Nephron progenitor cell (in vitro differentiated cells): ENCODE measurements at regions not wholly inside any gene's neighbourhood (a gene's known extent, or its start where the extent isn't known, plus 50 kb on each side); places are given as distances from the start of the nearest gene placed in this dataset.

Experiments
- DNase-seq: peaks from one replicate; pipeline ENCODE4 v3.0.0; 2021
- H3K27ac Mint-ChIP-seq: 2 replicates; pipeline ENCODE4 v1.8.0; 2021; ENCODE audit warnings: mild to moderate bottlenecking, moderate library complexity, mixed read lengths
- H3K27me3 Mint-ChIP-seq: 2 replicates; pipeline ENCODE4 v1.8.0; 2021; ENCODE audit warnings: mild to moderate bottlenecking, low read depth, mixed read lengths; ENCODE audit not compliant: poor library complexity
- H3K36me3 Mint-ChIP-seq: 2 replicates; pipeline ENCODE4 v1.8.0; 2021; ENCODE audit warnings: low read depth, mixed read lengths
- H3K4me1 Mint-ChIP-seq: 2 replicates; pipeline ENCODE4 v1.8.0; 2021; ENCODE audit warnings: mixed read lengths
- H3K4me3 Mint-ChIP-seq: 2 replicates; pipeline ENCODE4 v1.8.0; 2021; ENCODE audit warnings: mild to moderate bottlenecking, moderate library complexity, mixed read lengths
- H3K9me3 Mint-ChIP-seq: 2 replicates; pipeline ENCODE4 v1.8.0; 2021; ENCODE audit warnings: mild to moderate bottlenecking, moderate library complexity, mixed read lengths
- TF ChIP-seq, protein P1 (sequence below): fragments of 200-600 bp; sonication (generic); IDR thresholded peaks from 2 replicates; pipeline ENCODE4 v1.5.0; 2021; ENCODE audit warnings: antibody characterized with exemption

DNA sequence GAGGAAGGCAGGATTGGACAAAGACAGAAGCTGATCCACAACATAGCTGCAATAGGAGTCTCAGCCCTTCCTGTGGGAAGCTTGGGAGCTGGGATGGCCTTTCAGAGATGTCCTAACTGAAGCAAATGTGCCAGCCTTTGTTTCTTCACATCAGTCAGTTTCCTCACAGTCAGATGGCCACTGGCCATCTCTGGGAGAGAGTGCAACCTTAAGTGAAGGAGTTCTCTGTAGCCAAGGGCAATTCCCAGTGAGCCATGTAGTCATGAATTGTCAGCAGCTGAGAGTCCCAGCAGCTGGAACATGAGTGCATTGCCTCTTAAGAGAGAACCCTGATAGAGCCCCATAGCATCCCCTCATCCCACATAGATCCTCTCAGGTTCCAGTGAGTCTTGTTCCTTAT, 89.1 kb upstream of the LIFR start:
- Mint-ChIP-seq H3K27ac (no peak overlapping the region), H3K4me3 (no peak overlapping the region), H3K27me3 (peaks cover 3% of the 10 kb centered on the region), H3K36me3 (no peaks in the 10 kb centered on the region), H3K9me3 (peaks cover 4% of the 10 kb centered on the region), H3K4me1 (peaks cover 41% of the 10 kb centered on the region)
- no peak for DNase-seq
- TF ChIP-seq, protein P1, sequence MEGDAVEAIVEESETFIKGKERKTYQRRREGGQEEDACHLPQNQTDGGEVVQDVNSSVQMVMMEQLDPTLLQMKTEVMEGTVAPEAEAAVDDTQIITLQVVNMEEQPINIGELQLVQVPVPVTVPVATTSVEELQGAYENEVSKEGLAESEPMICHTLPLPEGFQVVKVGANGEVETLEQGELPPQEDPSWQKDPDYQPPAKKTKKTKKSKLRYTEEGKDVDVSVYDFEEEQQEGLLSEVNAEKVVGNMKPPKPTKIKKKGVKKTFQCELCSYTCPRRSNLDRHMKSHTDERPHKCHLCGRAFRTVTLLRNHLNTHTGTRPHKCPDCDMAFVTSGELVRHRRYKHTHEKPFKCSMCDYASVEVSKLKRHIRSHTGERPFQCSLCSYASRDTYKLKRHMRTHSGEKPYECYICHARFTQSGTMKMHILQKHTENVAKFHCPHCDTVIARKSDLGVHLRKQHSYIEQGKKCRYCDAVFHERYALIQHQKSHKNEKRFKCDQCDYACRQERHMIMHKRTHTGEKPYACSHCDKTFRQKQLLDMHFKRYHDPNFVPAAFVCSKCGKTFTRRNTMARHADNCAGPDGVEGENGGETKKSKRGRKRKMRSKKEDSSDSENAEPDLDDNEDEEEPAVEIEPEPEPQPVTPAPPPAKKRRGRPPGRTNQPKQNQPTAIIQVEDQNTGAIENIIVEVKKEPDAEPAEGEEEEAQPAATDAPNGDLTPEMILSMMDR, result no peak

DNA sequence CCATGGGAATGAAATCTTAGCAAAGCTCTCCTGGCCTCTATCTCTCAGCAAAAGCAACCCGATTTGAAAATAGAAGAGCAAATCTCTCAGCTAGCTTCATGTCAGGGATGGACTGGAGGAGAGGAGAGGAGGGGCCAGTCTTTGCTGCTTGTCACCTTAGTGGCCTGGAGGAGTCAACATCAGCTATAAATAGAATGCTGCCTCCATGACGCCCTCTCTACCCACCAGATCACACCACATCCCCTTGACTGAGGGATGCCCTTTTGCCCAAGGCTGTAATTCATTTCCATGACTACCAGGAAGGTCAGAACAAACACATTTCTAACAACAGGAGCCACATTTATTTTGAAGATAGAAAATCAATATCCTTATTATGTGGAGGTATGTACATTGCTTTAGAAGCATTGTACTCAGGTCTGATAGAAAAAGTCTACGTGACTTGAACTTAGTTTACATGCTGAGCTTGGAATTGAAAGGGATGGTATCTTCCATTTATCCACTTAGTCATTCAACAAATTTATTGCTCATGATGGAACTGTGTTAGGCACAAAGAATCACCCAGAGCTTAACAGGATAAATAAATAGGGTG, 92.4 kb upstream of the LIFR start:
- peaks cover 30% of the 10 kb centered on the region for H3K4me1 Mint-ChIP-seq
- no peak for DNase-seq
- peaks cover 3% of the 10 kb centered on the region for H3K27me3 Mint-ChIP-seq
- TF ChIP-seq, protein P1, result no peak
- H3K36me3 Mint-ChIP-seq, result no peaks in the 10 kb centered on the region
- no peak overlapping the region for H3K4me3 Mint-ChIP-seq
- H3K27ac Mint-ChIP-seq, result no peak overlapping the region
- peaks cover 4% of the 10 kb centered on the region for H3K9me3 Mint-ChIP-seq

DNA sequence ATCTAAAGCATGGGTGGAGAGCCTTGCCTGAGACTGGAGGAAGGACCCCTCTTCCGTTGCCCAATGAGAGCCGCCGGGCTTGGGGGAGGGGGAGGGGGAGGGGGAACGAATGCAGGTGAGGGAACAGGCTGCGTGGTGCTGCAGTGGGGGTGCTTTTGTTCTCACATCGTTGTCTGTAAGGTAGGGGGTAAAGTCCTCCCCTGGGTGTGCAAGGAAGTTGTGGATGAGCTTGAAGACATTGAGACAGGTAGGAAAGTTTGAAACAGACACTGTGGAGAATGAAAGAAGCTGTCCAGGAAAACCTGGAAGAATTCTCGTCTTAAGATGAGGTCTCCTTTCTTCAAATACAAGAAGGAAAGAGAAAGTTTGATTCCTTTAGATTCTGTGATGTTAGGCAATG, 94.1 kb upstream of the LIFR start:
- no peaks in the 10 kb centered on the region for H3K9me3 Mint-ChIP-seq
- H3K27me3 Mint-ChIP-seq, result peaks cover 3% of the 10 kb centered on the region
- TF ChIP-seq, protein P1, result no peak
- peak overlapping the region; percentile 52 for H3K27ac Mint-ChIP-seq
- H3K4me3 Mint-ChIP-seq, result peak overlapping the region; percentile 11
- H3K36me3 Mint-ChIP-seq, result no peaks in the 10 kb centered on the region
- no peak for DNase-seq
- peaks cover 35% of the 10 kb centered on the region for H3K4me1 Mint-ChIP-seq

DNA sequence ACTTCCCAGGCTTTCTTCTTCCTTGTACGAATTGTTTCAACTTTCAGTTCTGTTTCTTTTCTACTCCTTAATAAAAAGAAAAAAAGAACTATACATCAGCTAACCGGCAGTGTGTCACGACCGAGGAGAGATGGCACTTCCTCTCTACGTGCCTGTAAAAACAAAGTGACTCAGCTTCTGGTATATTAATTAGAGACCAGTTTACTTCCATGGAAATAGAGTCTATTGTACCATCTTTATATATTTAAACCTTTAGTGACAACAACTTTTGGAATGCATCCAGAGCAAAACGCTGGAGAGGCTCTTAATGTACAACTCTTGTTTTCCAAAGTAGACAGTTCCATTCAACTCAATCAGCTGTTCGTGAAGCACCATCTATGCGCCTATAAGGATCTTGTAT, 94.5 kb upstream of the LIFR start:
- TF ChIP-seq, protein P1, result no peak
- peaks cover 3% of the 10 kb centered on the region for H3K27me3 Mint-ChIP-seq
- no peak for DNase-seq
- H3K36me3 Mint-ChIP-seq, result no peaks in the 10 kb centered on the region
- peak overlapping the region; percentile 52 for H3K27ac Mint-ChIP-seq
- H3K9me3 Mint-ChIP-seq, result no peaks in the 10 kb centered on the region
- H3K4me1 Mint-ChIP-seq, result peaks cover 35% of the 10 kb centered on the region
- H3K4me3 Mint-ChIP-seq, result no peak overlapping the region

- H3K4me1 Mint-ChIP-seq, result peaks cover 35% of the 10 kb centered on the region
- H3K27ac Mint-ChIP-seq, result no peak overlapping the region
- no peaks in the 10 kb centered on the region for H3K9me3 Mint-ChIP-seq
- peaks cover 3% of the 10 kb centered on the region for H3K27me3 Mint-ChIP-seq
- no peaks in the 10 kb centered on the region for H3K36me3 Mint-ChIP-seq
- no peak overlapping the region for H3K4me3 Mint-ChIP-seq
- TF ChIP-seq, protein P1, result no peak
- DNase-seq, result no peak
Observed at GRCh38 chr5:38651806-38652205, 95.4 kb upstream of the LIFR start.

GRCh38 chr5:38653389-38653788, 96.9 kb upstream of the LIFR start:
- Mint-ChIP-seq H3K36me3 (no peaks in the 10 kb centered on the region), H3K27me3 (peaks cover 3% of the 10 kb centered on the region), H3K4me3 (no peak overlapping the region), H3K4me1 (peaks cover 35% of the 10 kb centered on the region), H3K27ac (no peak overlapping the region), H3K9me3 (no peaks in the 10 kb centered on the region)
- no peak for DNase-seq
- TF ChIP-seq, protein P1, result no peak
